ENCODE measurements at regions not wholly inside any gene's neighbourhood (a gene's known extent, or its start where the extent isn't known, plus 50 kb on each side); places are given as distances from the start of the nearest gene placed in this dataset.

GRCh38 chr6:4348462-4349112 lies 213.2 kb upstream of the ECI2 start:
- no peak for DNase-seq
- 76 to 77% methylated on average over 14 of the region's 14 CpGs for whole genome bisulfite sequencing, 2 donors
- H3K4me1 ChIP-seq, result peaks cover 0 to 19% (median 13%) of the 10 kb centered on the region in 4 donors
- H3K27me3 ChIP-seq, result no peaks in the 10 kb centered on the region
- no peak overlapping the region for H3K4me3 ChIP-seq
- ATAC-seq (ENCODE audit: low FRiP score in 2 of 2), result no peak
- H3K36me3 ChIP-seq, result no peaks in the 10 kb centered on the region
- H3K9me3 ChIP-seq, result no peaks in the 10 kb centered on the region
- TF ChIP-seq POLR2AphosphoS5 (IDR thresholded peaks at IDR 0.05), result peak in 1 of 2 donors; percentile 46
- TF ChIP-seq POLR2A (IDR thresholded peaks at IDR 0.05), result no peak
- H3K27ac ChIP-seq, result no peak overlapping the region

GRCh38 chr6:4347877-4348276 lies 212.5 kb upstream of the ECI2 start:
- ATAC-seq (ENCODE audit: low FRiP score in 2 of 2), result no peak
- H3K9me3 ChIP-seq, result no peaks in the 10 kb centered on the region
- TF ChIP-seq POLR2A (IDR thresholded peaks at IDR 0.05), result no peak
- TF ChIP-seq POLR2AphosphoS5 (IDR thresholded peaks at IDR 0.05), result no peak
- no peak for TF ChIP-seq EP300 (IDR thresholded peaks at IDR 0.05)
- no peak for TF ChIP-seq CTCF (IDR thresholded peaks at IDR 0.05)
- DNase-seq, result peak in 1 of 2 donors; percentile 38
- 97% methylated on average over 6 to 9 of the region's 9 CpGs for WGBS, 2 donors
- no peak overlapping the region for H3K4me3 ChIP-seq
- no peak overlapping the region for H3K27ac ChIP-seq
- peaks cover 0 to 19% (median 13%) of the 10 kb centered on the region in 4 donors for H3K4me1 ChIP-seq
- H3K36me3 ChIP-seq, result no peaks in the 10 kb centered on the region
- no peaks in the 10 kb centered on the region for H3K27me3 ChIP-seq

- Histone ChIP-seq H3K36me3 (no peaks in the 10 kb centered on the region), H3K4me1 (peaks cover 0 to 13% (median 11%) of the 10 kb centered on the region in 4 donors), H3K27me3 (no peaks in the 10 kb centered on the region), H3K9me3 (no peaks in the 10 kb centered on the region), H3K4me3 (no peak overlapping the region), H3K27ac (no peak overlapping the region)
- WGBS, 2 donors, result 76 to 77% methylated on average over 6 of the region's 6 CpGs
- no peak for TF ChIP-seq POLR2A (IDR thresholded peaks at IDR 0.05)
- DNase-seq, result no peak
- no peak for ATAC-seq (ENCODE audit: low FRiP score in 2 of 2)
Observed at GRCh38 chr6:4346659-4347333, 211.4 kb upstream of the ECI2 start.

- DNase-seq, result no peak
- no peaks in the 10 kb centered on the region for H3K9me3 ChIP-seq
- WGBS, 2 donors, result 85 to 89% methylated on average over 3 of the region's 3 CpGs
- H3K27me3 ChIP-seq, result no peaks in the 10 kb centered on the region
- no peak for ATAC-seq (ENCODE audit: low FRiP score in 2 of 2)
- no peaks in the 10 kb centered on the region for H3K36me3 ChIP-seq
- peaks cover 0 to 7% (median 6%) of the 10 kb centered on the region in 4 donors for H3K4me1 ChIP-seq
- no peak for TF ChIP-seq EP300 (IDR thresholded peaks at IDR 0.05)
- TF ChIP-seq POLR2A (IDR thresholded peaks at IDR 0.05), result no peak
- TF ChIP-seq POLR2AphosphoS5 (IDR thresholded peaks at IDR 0.05), result no peak
- TF ChIP-seq CTCF (IDR thresholded peaks at IDR 0.05), result no peak
- no peak overlapping the region for H3K4me3 ChIP-seq
- no peak overlapping the region for H3K27ac ChIP-seq
Observed at GRCh38 chr6:4345543-4345942, 210.2 kb upstream of the ECI2 start.

GRCh38 chr6:4344317-4344899 lies 209.0 kb upstream of the ECI2 start:
- no peak for TF ChIP-seq POLR2A (IDR thresholded peaks at IDR 0.05)
- peak in 1 of 4 donors; percentile 35 for TF ChIP-seq EP300 (IDR thresholded peaks at IDR 0.05)
- H3K4me3 ChIP-seq, result no peak overlapping the region
- no peaks in the 10 kb centered on the region for H3K4me1 ChIP-seq
- peak in 1 of 2 donors; percentile 38 for ATAC-seq (ENCODE audit: low FRiP score in 2 of 2)
- H3K27ac ChIP-seq, result no peak overlapping the region
- no peaks in the 10 kb centered on the region for H3K27me3 ChIP-seq
- 69 to 75% methylated on average over 7 to 10 of the region's 10 CpGs for WGBS, 2 donors
- DNase-seq, result no peak
- H3K9me3 ChIP-seq, result no peaks in the 10 kb centered on the region
- no peaks in the 10 kb centered on the region for H3K36me3 ChIP-seq

GRCh38 chr6:4342407-4343137 lies 207.2 kb upstream of the ECI2 start:
- TF ChIP-seq POLR2AphosphoS5 (IDR thresholded peaks at IDR 0.05) (no peak), EP300 (IDR thresholded peaks at IDR 0.05) (no peak)
- Histone ChIP-seq H3K4me1 (no peaks in the 10 kb centered on the region), H3K27ac (no peak overlapping the region), H3K27me3 (no peaks in the 10 kb centered on the region), H3K36me3 (no peaks in the 10 kb centered on the region), H3K4me3 (no peak overlapping the region), H3K9me3 (no peaks in the 10 kb centered on the region)
- 87 to 95% methylated on average over 4 of the region's 4 CpGs for WGBS, 2 donors
- DNase-seq, result no peak
- ATAC-seq (ENCODE audit: low FRiP score in 2 of 2), result no peak
